DND-41 (cell line): ENCODE measurements at regions not wholly inside any gene's neighbourhood (a gene's known extent, or its start where the extent isn't known, plus 50 kb on each side); places are given as distances from the start of the nearest gene placed in this dataset.

Source experiments
- ATAC-seq: fragments of 200-7000 bp; cut with Tn5 transposase; 3 replicates; pipeline ENCODE4 v1.9.1; 2021; ENCODE audit warnings: low read depth; ENCODE audit not compliant: insufficient read depth
- DNase-seq: peaks from one replicate; pipeline ENCODE4 v3.0.0-alpha.2; 2020
- H2AFZ ChIP-seq: 2 replicates; pipeline ENCODE4 v1.6.0; 2012; ENCODE audit warnings: low read depth, low read length
- H3K27ac ChIP-seq: 2 replicates; pipeline ENCODE4 v1.5.1; 2012; ENCODE audit warnings: low read length, inconsistent platforms
- H3K27me3 ChIP-seq: fragments of 200-600 bp; sonication (generic); 2 replicates; pipeline ENCODE4 v1.6.0; 2012; ENCODE audit warnings: low read length, mild to moderate bottlenecking, inconsistent platforms; ENCODE audit not compliant: insufficient read depth, poor library complexity
- H3K36me3 ChIP-seq: 2 replicates; pipeline ENCODE4 v1.5.1; 2012; ENCODE audit warnings: low read length, inconsistent platforms; ENCODE audit not compliant: insufficient read depth
- H3K4me1 ChIP-seq: 2 replicates; pipeline ENCODE4 v1.5.1; 2012; ENCODE audit warnings: mild to moderate bottlenecking, low read length; ENCODE audit not compliant: insufficient read depth
- H3K4me2 ChIP-seq: 2 replicates; pipeline ENCODE4 v1.6.0; 2012; ENCODE audit warnings: mild to moderate bottlenecking, moderate library complexity, low read length, inconsistent platforms; ENCODE audit not compliant: insufficient read depth
- H3K4me3 ChIP-seq, 2 experiments: fragments of 200-600 bp in 1 of 2; shearing (Covaris generic) in 1 of 2; 2 replicates each; pipeline ENCODE4 v1.5.1; 2012 to 2016; ENCODE audit warnings: inconsistent platforms in 2 of 2, low read length in 2 of 2, mild to moderate bottlenecking in 2 of 2, low read depth in 1 of 2, moderate library complexity in 1 of 2
- H3K79me2 ChIP-seq: 2 replicates; pipeline ENCODE4 v1.6.0; 2012; ENCODE audit warnings: low read length, inconsistent platforms; ENCODE audit not compliant: insufficient read depth
- H3K9ac ChIP-seq: 2 replicates; pipeline ENCODE4 v1.6.0; 2012; ENCODE audit warnings: low read depth, mild to moderate bottlenecking, inconsistent platforms, low read length, moderate library complexity
- H3K9me3 ChIP-seq: 2 replicates; pipeline ENCODE4 v1.5.1; 2012; ENCODE audit warnings: low read length, moderate library complexity, mild to moderate bottlenecking, inconsistent platforms; ENCODE audit not compliant: insufficient read depth, severe bottlenecking
- H4K20me1 ChIP-seq: 2 replicates; pipeline ENCODE4 v1.6.0; 2012; ENCODE audit warnings: low read length; ENCODE audit not compliant: insufficient read depth
- CTCF ChIP-seq: IDR thresholded peaks from 2 replicates; pipeline ENCODE4 v1.5.1; 2012; ENCODE audit warnings: borderline replicate concordance, low read length, moderate library complexity, mild to moderate bottlenecking; ENCODE audit not compliant: poor library complexity, severe bottlenecking; ENCODE audit errors: extremely low read depth
- EZH2 ChIP-seq: IDR thresholded peaks from 3 replicates; pipeline ENCODE4 v1.6.1; 2012; ENCODE audit warnings: borderline replicate concordance, low read depth, mild to moderate bottlenecking, moderate library complexity, low read length, inconsistent platforms; ENCODE audit not compliant: severe bottlenecking

- H3K4me1 ChIP-seq = no peaks in the 10 kb centered on the region
- no peaks in the 10 kb centered on the region for H3K27me3 ChIP-seq
- ATAC-seq (no peak), DNase-seq (no peak)
- no peaks in the 10 kb centered on the region for H4K20me1 ChIP-seq
- no peak overlapping the region for H2AFZ ChIP-seq
- no peak for TF ChIP-seq CTCF
- TF ChIP-seq EZH2 = no peak
- H3K9me3 ChIP-seq = no peaks in the 10 kb centered on the region
- no peak overlapping the region for H3K9ac ChIP-seq
- H3K36me3 ChIP-seq = no peaks in the 10 kb centered on the region
- H3K4me3 ChIP-seq = no peak overlapping the region
- no peak overlapping the region for H3K27ac ChIP-seq
- H3K4me2 ChIP-seq = no peak overlapping the region
- no peaks in the 10 kb centered on the region for H3K79me2 ChIP-seq
These were observed 264.6 kb downstream of the HS3ST3A1 start for GRCh38 chr17:13337151-13337550.

DNA sequence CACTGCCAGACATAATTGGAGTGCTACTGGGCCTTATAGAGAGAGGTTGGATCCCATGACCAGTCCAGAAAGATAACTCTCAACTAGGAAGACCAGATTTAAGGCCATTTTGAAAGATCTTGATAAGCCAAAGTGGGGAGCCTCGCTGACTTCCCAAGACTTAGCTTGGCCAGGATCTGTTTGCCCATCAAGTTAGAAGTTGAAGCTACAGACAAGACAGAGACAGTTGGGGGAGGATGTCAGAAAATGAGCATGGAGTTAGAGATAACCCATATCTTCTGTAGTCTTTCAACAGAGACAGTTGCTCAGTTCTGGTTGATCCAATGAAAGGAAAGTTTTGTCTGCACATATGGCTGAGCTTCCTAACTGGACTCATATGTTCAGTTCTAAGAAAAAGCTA lies 267.4 kb downstream of the HS3ST3A1 start:
- no peaks in the 10 kb centered on the region for H3K79me2 ChIP-seq
- no peak for DNase-seq
- no peak for TF ChIP-seq EZH2
- TF ChIP-seq CTCF = no peak
- no peak overlapping the region for H2AFZ ChIP-seq
- H3K9ac ChIP-seq = no peak overlapping the region
- H4K20me1 ChIP-seq = no peaks in the 10 kb centered on the region
- H3K27ac ChIP-seq = no peak overlapping the region
- no peaks in the 10 kb centered on the region for H3K36me3 ChIP-seq
- H3K4me1 ChIP-seq = no peaks in the 10 kb centered on the region
- H3K27me3 ChIP-seq = no peaks in the 10 kb centered on the region
- no peaks in the 10 kb centered on the region for H3K9me3 ChIP-seq
- no peak overlapping the region for H3K4me2 ChIP-seq
- ATAC-seq = no peak
- no peak overlapping the region for H3K4me3 ChIP-seq

- Histone ChIP-seq H3K9me3 (no peaks in the 10 kb centered on the region), H3K9ac (no peak overlapping the region), H3K4me2 (no peak overlapping the region), H3K27ac (no peak overlapping the region), H3K79me2 (no peaks in the 10 kb centered on the region), H2AFZ (no peak overlapping the region), H3K4me1 (no peaks in the 10 kb centered on the region), H3K27me3 (no peaks in the 10 kb centered on the region), H3K36me3 (no peaks in the 10 kb centered on the region), H3K4me3 (no peak overlapping the region), H4K20me1 (no peaks in the 10 kb centered on the region)
- no peak for ATAC-seq
- no peak for TF ChIP-seq EZH2
- no peak for TF ChIP-seq CTCF
- DNase-seq = no peak
These were observed 268.1 kb downstream of the HS3ST3A1 start for GRCh38 chr17:13333661-13334060.

DNA sequence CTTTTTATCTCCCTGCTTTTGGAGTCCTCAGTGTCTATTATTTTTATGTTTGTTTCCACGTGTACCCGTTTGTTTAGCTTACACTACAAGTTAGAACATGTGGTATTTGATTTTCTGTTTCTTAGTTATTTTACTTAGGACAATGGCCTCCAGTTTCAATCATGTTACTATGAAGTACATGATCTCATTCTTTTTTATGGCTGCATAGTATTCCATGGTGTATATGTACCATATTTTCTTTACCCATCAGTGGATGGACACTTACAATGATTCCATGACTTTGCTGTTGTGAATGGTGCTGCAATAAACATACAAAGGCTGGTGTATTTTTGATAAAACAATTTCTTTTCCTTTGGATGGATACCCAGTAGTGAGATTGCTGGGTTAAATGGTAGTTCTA lies 269.5 kb downstream of the HS3ST3A1 start:
- Histone ChIP-seq H3K79me2 (no peaks in the 10 kb centered on the region), H3K9me3 (no peaks in the 10 kb centered on the region), H3K4me1 (no peaks in the 10 kb centered on the region), H3K27ac (no peak overlapping the region), H3K4me2 (no peak overlapping the region), H3K4me3 (no peak overlapping the region), H4K20me1 (no peaks in the 10 kb centered on the region), H2AFZ (no peak overlapping the region), H3K27me3 (no peaks in the 10 kb centered on the region), H3K9ac (no peak overlapping the region), H3K36me3 (no peaks in the 10 kb centered on the region)
- DNase-seq (no peak), ATAC-seq (no peak)
- no peak for TF ChIP-seq EZH2
- TF ChIP-seq CTCF = no peak
